H1 (cell line): ENCODE measurements at regions not wholly inside any gene's neighbourhood (a gene's known extent, or its start where the extent isn't known, plus 50 kb on each side); places are given as distances from the start of the nearest gene placed in this dataset.

Experiments
- CTCF ChIP-seq, 3 experiments: IDR thresholded peaks; 1 replicate in 2 of 3; 2 replicates in 1 of 3; pipeline versions ENCODE4 v1.5.1 to v1.6.1; 2011; ENCODE audit warnings: low read length in 3 of 3, mild to moderate bottlenecking in 3 of 3, inconsistent platforms in 2 of 3, low read depth in 1 of 3, moderate library complexity in 1 of 3; ENCODE audit not compliant: insufficient read depth in 1 of 3; ENCODE audit errors: control extremely low read depth in 1 of 3
- MAFK ChIP-seq: IDR thresholded peaks from 2 replicates; pipeline ENCODE4 v1.6.1; 2012; ENCODE audit warnings: low read depth, mild to moderate bottlenecking, improper control_type of control experiment, low read length

- TF ChIP-seq MAFK (no peak), CTCF (IDR thresholded peaks at IDR 0.05; ENCODE audit: control extremely low read depth in 1 of 3, insufficient read depth in 1 of 3, low read depth in 1 of 3, low read length in 3 of 3) (no peak)
These were observed 84.9 kb upstream of the RHOBTB1 start (continued) for GRCh38 chr10:61028861-61029361.
